Omental fat pad (tissue), 3 donors: ENCODE measurements at regions not wholly inside any gene's neighbourhood (a gene's known extent, or its start where the extent isn't known, plus 50 kb on each side); places are given as distances from the start of the nearest gene placed in this dataset.
"Not testable (repeated sequence)": the region's sequence is repeated elsewhere in the genome, so short reads cannot be mapped to it uniquely, and the experiment has no call there.

Experiments
- ATAC-seq: fragments of 150-250 bp; one replicate; pipeline ENCODE4 v1.9.1; 2016; ENCODE audit warnings: mild to moderate bottlenecking, moderate library complexity; ENCODE audit not compliant: low FRiP score
- DNase-seq: peaks from one replicate; pipeline ENCODE4 v3.0.0-alpha.2; 2019; ENCODE audit warnings: low spot score
- TF ChIP-seq, protein P1 (sequence below), 3 donors: fragments of 450-650 bp; IDR thresholded peaks; one replicate each; pipeline ENCODE4 v1.5.1; 2016 to 2017; ENCODE audit warnings: antibody characterized with exemption in 3 of 3, mild to moderate bottlenecking in 3 of 3, moderate library complexity in 2 of 3

- DNase-seq (no peak), ATAC-seq (no peak)
- TF ChIP-seq, protein P1, sequence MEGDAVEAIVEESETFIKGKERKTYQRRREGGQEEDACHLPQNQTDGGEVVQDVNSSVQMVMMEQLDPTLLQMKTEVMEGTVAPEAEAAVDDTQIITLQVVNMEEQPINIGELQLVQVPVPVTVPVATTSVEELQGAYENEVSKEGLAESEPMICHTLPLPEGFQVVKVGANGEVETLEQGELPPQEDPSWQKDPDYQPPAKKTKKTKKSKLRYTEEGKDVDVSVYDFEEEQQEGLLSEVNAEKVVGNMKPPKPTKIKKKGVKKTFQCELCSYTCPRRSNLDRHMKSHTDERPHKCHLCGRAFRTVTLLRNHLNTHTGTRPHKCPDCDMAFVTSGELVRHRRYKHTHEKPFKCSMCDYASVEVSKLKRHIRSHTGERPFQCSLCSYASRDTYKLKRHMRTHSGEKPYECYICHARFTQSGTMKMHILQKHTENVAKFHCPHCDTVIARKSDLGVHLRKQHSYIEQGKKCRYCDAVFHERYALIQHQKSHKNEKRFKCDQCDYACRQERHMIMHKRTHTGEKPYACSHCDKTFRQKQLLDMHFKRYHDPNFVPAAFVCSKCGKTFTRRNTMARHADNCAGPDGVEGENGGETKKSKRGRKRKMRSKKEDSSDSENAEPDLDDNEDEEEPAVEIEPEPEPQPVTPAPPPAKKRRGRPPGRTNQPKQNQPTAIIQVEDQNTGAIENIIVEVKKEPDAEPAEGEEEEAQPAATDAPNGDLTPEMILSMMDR (IDR thresholded peaks at IDR 0.05), result no peak
These were observed 415.9 kb upstream of the TMPRSS15 start for GRCh38 chr21:18819507-18819906.

DNA sequence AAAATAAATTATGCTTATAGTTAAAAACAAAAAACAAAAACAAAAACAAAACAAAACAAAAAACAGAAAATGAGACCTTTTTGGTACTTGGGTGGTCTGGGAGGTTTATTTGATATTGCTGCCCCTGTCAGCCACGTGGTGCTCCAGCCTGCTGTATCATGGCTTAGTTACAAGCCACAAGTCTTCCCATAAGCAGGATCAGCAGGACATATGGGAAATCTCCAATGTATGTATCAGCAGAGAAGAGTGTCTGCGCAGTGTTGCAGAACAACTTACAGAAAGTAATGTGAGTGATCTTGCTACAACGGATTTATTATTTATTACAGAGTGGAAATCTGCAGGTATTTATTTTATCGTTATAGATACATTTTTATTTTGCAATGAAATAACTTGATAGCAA lies 423.0 kb upstream of the TMPRSS15 start:
- TF ChIP-seq, protein P1 (IDR thresholded peaks at IDR 0.05), result no peak
- ATAC-seq, result no peak
- DNase-seq, result no peak

DNA sequence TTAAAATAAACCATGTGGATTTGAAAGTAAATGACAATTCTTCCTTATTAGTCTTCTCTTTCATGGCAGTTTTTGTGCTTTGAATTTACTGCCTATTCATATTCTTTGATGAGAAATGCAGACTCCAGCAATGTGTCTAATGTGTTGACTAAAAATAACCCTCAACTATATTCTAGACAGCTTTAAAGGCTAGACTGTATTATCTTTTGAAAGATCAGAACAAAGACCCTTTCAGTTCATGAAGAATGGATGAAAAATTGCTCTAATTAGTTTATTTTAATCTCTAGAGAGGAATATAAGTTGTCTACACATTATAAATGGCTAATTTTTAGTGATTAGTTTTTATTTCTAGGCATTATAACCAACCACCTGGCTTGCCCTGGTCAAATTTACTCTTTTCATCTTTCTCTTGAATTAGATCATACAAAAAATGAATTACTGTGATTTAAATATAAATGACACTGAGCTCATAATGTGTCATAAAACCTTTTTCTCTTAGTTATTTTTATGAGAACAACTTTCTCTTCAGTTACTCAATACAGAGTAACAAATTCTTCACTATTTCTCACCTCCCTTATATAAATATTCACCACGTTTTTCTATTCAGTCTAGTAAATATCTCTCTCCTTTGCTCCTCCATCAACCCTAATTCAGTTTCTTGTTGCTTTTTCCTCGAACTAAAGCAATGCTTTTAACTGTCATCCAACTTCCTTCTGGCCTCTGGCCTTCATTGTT lies 428.5 kb upstream of the TMPRSS15 start:
- ATAC-seq (no peak), DNase-seq (no peak)
- TF ChIP-seq, protein P1 (IDR thresholded peaks at IDR 0.05), result no peak

- no peak for DNase-seq
- peak; percentile 32 for ATAC-seq
- TF ChIP-seq, protein P1 (IDR thresholded peaks at IDR 0.05), result no peak
These were observed 429.4 kb upstream of the TMPRSS15 start for GRCh38 chr21:18832950-18833349.

DNA sequence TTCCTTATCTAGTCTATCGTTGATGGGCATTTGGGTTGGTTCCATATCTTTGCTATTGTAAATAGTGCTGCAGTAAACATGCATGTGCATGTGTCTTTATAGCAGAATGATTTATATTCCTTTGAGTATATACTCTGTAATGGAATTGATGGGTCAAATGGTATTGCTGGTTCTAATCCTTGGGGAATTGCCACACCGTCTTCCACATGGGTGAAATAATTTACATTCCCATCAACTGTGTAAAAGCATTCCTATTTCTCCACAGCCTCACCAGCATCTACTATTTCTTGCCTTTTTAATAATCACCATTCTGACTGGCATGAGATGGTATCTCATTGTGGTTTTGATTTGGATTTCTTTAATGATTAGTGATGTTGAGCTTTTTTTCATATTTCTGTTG lies 430.5 kb upstream of the TMPRSS15 start:
- ATAC-seq, DNase-seq: not testable (repeated sequence)

DNA sequence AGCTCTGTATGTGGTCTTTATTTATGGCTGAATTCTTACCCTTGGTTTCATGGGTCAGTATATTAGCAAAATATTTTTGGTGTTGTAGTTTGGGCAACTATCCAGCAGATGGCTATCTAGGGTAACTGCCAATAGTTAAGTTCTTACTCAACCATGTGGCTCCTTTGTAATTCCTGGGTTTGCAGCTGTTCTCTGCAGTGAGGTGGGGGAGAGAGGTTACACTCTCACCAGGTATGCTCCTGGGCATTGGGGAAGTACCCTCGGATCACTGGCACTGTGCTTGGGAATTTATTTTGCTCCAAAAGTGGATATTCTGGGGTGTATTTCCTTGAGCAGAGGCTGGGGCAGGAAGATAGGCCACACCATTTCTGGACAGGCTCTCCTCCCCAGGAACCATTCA lies 436.7 kb upstream of the TMPRSS15 start:
- DNase-seq (no peak), ATAC-seq (no peak)
- TF ChIP-seq, protein P1 (IDR thresholded peaks at IDR 0.05), result no peak

GRCh38 chr21:18857606-18858005 lies 454.0 kb upstream of the TMPRSS15 start:
- not testable (repeated sequence) for DNase-seq, ATAC-seq

DNA sequence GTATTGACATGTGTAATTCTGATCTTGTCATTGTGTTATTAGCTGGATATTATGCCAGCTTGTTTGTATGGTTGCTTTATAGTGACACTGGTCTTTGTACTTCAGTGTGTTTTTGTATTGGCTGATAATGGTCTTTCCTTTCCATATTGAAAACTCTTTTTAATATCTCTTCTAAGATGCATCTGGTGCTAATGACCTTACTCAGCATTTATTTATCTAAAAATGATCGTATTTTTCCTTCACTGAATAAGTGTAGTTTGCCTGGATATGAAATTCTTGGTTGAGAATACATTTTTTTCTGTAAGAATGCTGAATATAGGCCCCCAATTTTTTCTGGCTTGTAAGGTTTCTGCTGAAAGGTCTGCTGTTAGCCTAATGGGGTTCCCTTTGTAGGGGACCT lies 465.5 kb upstream of the TMPRSS15 start:
- TF ChIP-seq, protein P1 (IDR thresholded peaks at IDR 0.05), result no peak
- no peak for DNase-seq
- ATAC-seq, result no peak
